ENCODE measurements at regions not wholly inside any gene's neighbourhood (a gene's known extent, or its start where the extent isn't known, plus 50 kb on each side); places are given as distances from the start of the nearest gene placed in this dataset.

- H3K27me3 ChIP-seq (ENCODE audit: control insufficient read depth, low read length): no peaks in the 10 kb centered on the region
- no peaks in the 10 kb centered on the region for H3K36me3 ChIP-seq (ENCODE audit: control insufficient read depth, low read length)
- no peaks in the 10 kb centered on the region for H3K79me2 ChIP-seq (ENCODE audit: control insufficient read depth, low read length)
- H3K4me2 ChIP-seq (ENCODE audit: low read length): no peak overlapping the region
- H3K27ac ChIP-seq (ENCODE audit: low read depth, low read length): no peak overlapping the region
- no peaks in the 10 kb centered on the region for H3F3A ChIP-seq (ENCODE audit: control insufficient read depth, insufficient read depth)
- H3K4me3 ChIP-seq (ENCODE audit: low read length): no peak overlapping the region
- H3K4me1 ChIP-seq (ENCODE audit: control insufficient read depth, low read length): no peaks in the 10 kb centered on the region
- TF ChIP-seq EZH2phosphoT487 (IDR thresholded peaks at IDR 0.05; ENCODE audit: borderline replicate concordance, low read length): no peak
- no peak for TF ChIP-seq CTCF (IDR thresholded peaks at IDR 0.05; ENCODE audit: low read depth, low read length, poor library complexity, severe bottlenecking)
- H3K9me3 ChIP-seq (ENCODE audit: control insufficient read depth, insufficient read depth, low read length): no peaks in the 10 kb centered on the region
- no peaks in the 10 kb centered on the region for H3K9me2 ChIP-seq (replicated peaks; ENCODE audit: control insufficient read depth, low read length)
- H4K20me1 ChIP-seq (ENCODE audit: control insufficient read depth, insufficient read depth, low read depth, low read length): no peaks in the 10 kb centered on the region
Observed at GRCh38 chr12:41700940-41701339, 443.7 kb downstream of the GXYLT1 start.

- Histone ChIP-seq H3K4me2 (ENCODE audit: low read length) (no peak overlapping the region), H3K9me3 (ENCODE audit: control insufficient read depth, insufficient read depth, low read length) (no peaks in the 10 kb centered on the region), H3K27me3 (ENCODE audit: control insufficient read depth, low read length) (no peaks in the 10 kb centered on the region), H3K36me3 (ENCODE audit: control insufficient read depth, low read length) (no peaks in the 10 kb centered on the region), H3K4me3 (ENCODE audit: low read length) (no peak overlapping the region), H3K4me1 (ENCODE audit: control insufficient read depth, low read length) (no peaks in the 10 kb centered on the region), H3K9me2 (replicated peaks; ENCODE audit: control insufficient read depth, low read length) (no peaks in the 10 kb centered on the region), H3K79me2 (ENCODE audit: control insufficient read depth, low read length) (no peaks in the 10 kb centered on the region), H3F3A (ENCODE audit: control insufficient read depth, insufficient read depth) (no peaks in the 10 kb centered on the region), H3K27ac (ENCODE audit: low read depth, low read length) (no peak overlapping the region), H4K20me1 (ENCODE audit: control insufficient read depth, insufficient read depth, low read depth, low read length) (no peaks in the 10 kb centered on the region)
- no peak for TF ChIP-seq EZH2phosphoT487 (IDR thresholded peaks at IDR 0.05; ENCODE audit: borderline replicate concordance, low read length)
- no peak for TF ChIP-seq CTCF (IDR thresholded peaks at IDR 0.05; ENCODE audit: low read depth, low read length, poor library complexity, severe bottlenecking)
Observed at GRCh38 chr12:41699658-41700057, 445.0 kb downstream of the GXYLT1 start.

GRCh38 chr12:41697161-41697560 is 447.5 kb downstream of the GXYLT1 start:
- Histone ChIP-seq H3K36me3 (ENCODE audit: control insufficient read depth, low read length) (no peaks in the 10 kb centered on the region), H3K4me3 (ENCODE audit: low read length) (no peak overlapping the region), H3K27me3 (ENCODE audit: control insufficient read depth, low read length) (no peaks in the 10 kb centered on the region), H3K4me1 (ENCODE audit: control insufficient read depth, low read length) (no peaks in the 10 kb centered on the region), H3K27ac (ENCODE audit: low read depth, low read length) (no peak overlapping the region), H3K9me2 (replicated peaks; ENCODE audit: control insufficient read depth, low read length) (no peaks in the 10 kb centered on the region), H3F3A (ENCODE audit: control insufficient read depth, insufficient read depth) (no peaks in the 10 kb centered on the region), H3K9me3 (ENCODE audit: control insufficient read depth, insufficient read depth, low read length) (no peaks in the 10 kb centered on the region), H4K20me1 (ENCODE audit: control insufficient read depth, insufficient read depth, low read depth, low read length) (no peaks in the 10 kb centered on the region), H3K79me2 (ENCODE audit: control insufficient read depth, low read length) (no peaks in the 10 kb centered on the region), H3K4me2 (ENCODE audit: low read length) (no peak overlapping the region)
- TF ChIP-seq EZH2phosphoT487 (IDR thresholded peaks at IDR 0.05; ENCODE audit: borderline replicate concordance, low read length) (no peak), CTCF (IDR thresholded peaks at IDR 0.05; ENCODE audit: low read depth, low read length, poor library complexity, severe bottlenecking) (no peak)

GRCh38 chr12:41684997-41685396 is 459.7 kb downstream of the GXYLT1 start:
- TF ChIP-seq CTCF (IDR thresholded peaks at IDR 0.05; ENCODE audit: low read depth, low read length, poor library complexity, severe bottlenecking) (no peak), EZH2phosphoT487 (IDR thresholded peaks at IDR 0.05; ENCODE audit: borderline replicate concordance, low read length) (no peak)
- H3K4me1 ChIP-seq (ENCODE audit: control insufficient read depth, low read length): no peaks in the 10 kb centered on the region
- H3K27me3 ChIP-seq (ENCODE audit: control insufficient read depth, low read length): no peaks in the 10 kb centered on the region
- no peaks in the 10 kb centered on the region for H3K9me2 ChIP-seq (replicated peaks; ENCODE audit: control insufficient read depth, low read length)
- H3F3A ChIP-seq (ENCODE audit: control insufficient read depth, insufficient read depth): no peaks in the 10 kb centered on the region
- H3K27ac ChIP-seq (ENCODE audit: low read depth, low read length): no peak overlapping the region
- no peak overlapping the region for H3K4me2 ChIP-seq (ENCODE audit: low read length)
- H4K20me1 ChIP-seq (ENCODE audit: control insufficient read depth, insufficient read depth, low read depth, low read length): no peaks in the 10 kb centered on the region
- no peaks in the 10 kb centered on the region for H3K79me2 ChIP-seq (ENCODE audit: control insufficient read depth, low read length)
- H3K9me3 ChIP-seq (ENCODE audit: control insufficient read depth, insufficient read depth, low read length): no peaks in the 10 kb centered on the region
- H3K36me3 ChIP-seq (ENCODE audit: control insufficient read depth, low read length): no peaks in the 10 kb centered on the region
- no peak overlapping the region for H3K4me3 ChIP-seq (ENCODE audit: low read length)

All from DOHH2 (cell line).